Erythroblast (primary cell): ENCODE measurements at regions not wholly inside any gene's neighbourhood (a gene's known extent, or its start where the extent isn't known, plus 50 kb on each side); places are given as distances from the start of the nearest gene placed in this dataset.

Source experiments
- GATA1 ChIP-seq: IDR thresholded peaks from 2 replicates; pipeline ENCODE4 v1.6.1; 2011; ENCODE audit warnings: low read depth, mild to moderate bottlenecking, control low read depth, low read length, moderate library complexity
- POLR2A ChIP-seq: IDR thresholded peaks from 2 replicates; pipeline ENCODE4 v1.6.1; 2011; ENCODE audit warnings: mild to moderate bottlenecking, low read length

DNA sequence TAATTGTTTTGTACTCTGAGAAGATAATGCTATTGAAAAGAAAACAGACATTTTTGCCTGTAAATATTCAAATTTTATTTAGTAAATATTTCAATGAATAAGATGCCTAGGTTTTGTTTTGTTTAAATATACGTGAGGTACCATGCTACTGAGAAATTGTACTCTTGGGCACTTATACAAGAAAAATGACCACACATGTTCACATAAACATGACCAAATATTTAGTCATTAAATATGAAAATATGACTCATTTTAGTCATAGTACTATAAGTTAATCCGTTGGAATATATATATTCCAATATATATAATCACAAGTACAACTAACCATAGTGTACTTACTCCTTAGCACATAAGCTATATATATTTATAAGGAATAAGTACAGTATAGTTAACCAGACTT, 56.7 kb upstream of the ZNF804A start:
- TF ChIP-seq POLR2A (no peak), GATA1 (no peak)
